ENCODE measurements at regions not wholly inside any gene's neighbourhood (a gene's known extent, or its start where the extent isn't known, plus 50 kb on each side); places are given as distances from the start of the nearest gene placed in this dataset.

- DNase-seq (ENCODE audit: low read depth), result no peak
- no peak overlapping the region for H3K4me3 ChIP-seq (ENCODE audit: control insufficient read depth, low read depth, low read length)
- TF ChIP-seq CTCF (IDR thresholded peaks at IDR 0.05; ENCODE audit: control insufficient read depth, insufficient read depth, low read depth, low read length, missing control alignments), result no peak
Measured at GRCh38 chr10:113425541-113425951, 127.3 kb upstream of the HABP2 start.

GRCh38 chr10:113426181-113426877 is 126.5 kb upstream of the HABP2 start:
- TF ChIP-seq CTCF (IDR thresholded peaks at IDR 0.05; ENCODE audit: control insufficient read depth, insufficient read depth, low read depth, low read length, missing control alignments), result no peak
- no peak for DNase-seq (ENCODE audit: low read depth)
- no peak overlapping the region for H3K4me3 ChIP-seq (ENCODE audit: control insufficient read depth, low read depth, low read length)

GRCh38 chr10:113427236-113427735 is 125.6 kb upstream of the HABP2 start:
- no peak overlapping the region for H3K4me3 ChIP-seq (ENCODE audit: control insufficient read depth, low read depth, low read length)
- no peak for TF ChIP-seq CTCF (IDR thresholded peaks at IDR 0.05; ENCODE audit: control insufficient read depth, insufficient read depth, low read depth, low read length, missing control alignments)
- DNase-seq (ENCODE audit: low read depth), result no peak

GRCh38 chr10:113427811-113428558 is 124.9 kb upstream of the HABP2 start:
- no peak for DNase-seq (ENCODE audit: low read depth)

GRCh38 chr10:113430634-113431397 is 122.0 kb upstream of the HABP2 start:
- TF ChIP-seq CTCF (IDR thresholded peaks at IDR 0.05; ENCODE audit: control insufficient read depth, insufficient read depth, low read depth, low read length, missing control alignments), result no peak
- no peak overlapping the region for H3K4me3 ChIP-seq (ENCODE audit: control insufficient read depth, low read depth, low read length)
- DNase-seq (ENCODE audit: low read depth), result no peak

More at GRCh38 chr10:113427811-113428558, 124.9 kb upstream of the HABP2 start:
- no peak overlapping the region for H3K4me3 ChIP-seq (ENCODE audit: control insufficient read depth, low read depth, low read length)
- no peak for TF ChIP-seq CTCF (IDR thresholded peaks at IDR 0.05; ENCODE audit: control insufficient read depth, insufficient read depth, low read depth, low read length, missing control alignments)

GRCh38 chr10:113431398-113432160 is 121.3 kb upstream of the HABP2 start:
- TF ChIP-seq CTCF (IDR thresholded peaks at IDR 0.05; ENCODE audit: control insufficient read depth, insufficient read depth, low read depth, low read length, missing control alignments), result no peak
- no peak overlapping the region for H3K4me3 ChIP-seq (ENCODE audit: control insufficient read depth, low read depth, low read length)
- no peak for DNase-seq (ENCODE audit: low read depth)

Measured in AG09309 (cell line).